Activated CD4-positive, alpha-beta T cell treated with anti-CD3 and anti-CD28 coated beads for 1 hour (primary cell): ENCODE measurements at regions not wholly inside any gene's neighbourhood (a gene's known extent, or its start where the extent isn't known, plus 50 kb on each side); places are given as distances from the start of the nearest gene placed in this dataset.

Experiments used
- DNase-seq: peaks from one replicate; pipeline ENCODE4 v3.0.0-alpha.2; 2020

- DNase-seq, result no peak
Measured at GRCh38 chr3:41118461-41119390, 80.6 kb upstream of the CTNNB1 start.

GRCh38 chr3:41120460-41120859, 78.8 kb upstream of the CTNNB1 start:
- no peak for DNase-seq

- no peak for DNase-seq
Measured at GRCh38 chr3:41125258-41125657, 74.0 kb upstream of the CTNNB1 start.

- no peak for DNase-seq
Measured at GRCh38 chr3:41126472-41126871, 72.8 kb upstream of the CTNNB1 start.

GRCh38 chr3:41126961-41127360, 72.3 kb upstream of the CTNNB1 start:
- no peak for DNase-seq

- no peak for DNase-seq
Measured at GRCh38 chr3:41127414-41127813, 71.9 kb upstream of the CTNNB1 start.

- no peak for DNase-seq
Measured at GRCh38 chr3:41129731-41130130, 69.6 kb upstream of the CTNNB1 start.

- DNase-seq, result no peak
Measured at GRCh38 chr3:41131224-41131623, 68.1 kb upstream of the CTNNB1 start.

GRCh38 chr3:41137686-41138111, 61.6 kb upstream of the CTNNB1 start:
- no peak for DNase-seq

GRCh38 chr3:41138146-41138545, 61.2 kb upstream of the CTNNB1 start:
- DNase-seq, result no peak

GRCh38 chr3:41138601-41139000, 60.7 kb upstream of the CTNNB1 start:
- DNase-seq, result no peak

- DNase-seq, result no peak
Measured at GRCh38 chr3:41140242-41140641, 59.1 kb upstream of the CTNNB1 start.

- no peak for DNase-seq
Measured at GRCh38 chr3:41141433-41142167, 57.7 kb upstream of the CTNNB1 start.

GRCh38 chr3:41143421-41144031, 55.8 kb upstream of the CTNNB1 start:
- no peak for DNase-seq

GRCh38 chr3:41144631-41145030, 54.7 kb upstream of the CTNNB1 start:
- DNase-seq, result no peak

- no peak for DNase-seq
Measured at GRCh38 chr3:41148478-41148877, 50.8 kb upstream of the CTNNB1 start.

GRCh38 chr3:41148901-41149300, 50.4 kb upstream of the CTNNB1 start:
- no peak for DNase-seq
